ENCODE measurements at regions not wholly inside any gene's neighbourhood (a gene's known extent, or its start where the extent isn't known, plus 50 kb on each side); places are given as distances from the start of the nearest gene placed in this dataset.
"Not testable (repeated sequence)": the region's sequence is repeated elsewhere in the genome, so short reads cannot be mapped to it uniquely, and the experiment has no call there.

GRCh38 chr7:155382802-155383171, 75.1 kb upstream of the EN2 start:
- no peak for ATAC-seq (replicated peaks)
- Mint-ChIP-seq H3K4me1 (peaks cover 5% of the 10 kb centered on the region), H3K9me3 (no peaks in the 10 kb centered on the region), H3K4me3 (no peak overlapping the region), H3K27me3 (peaks cover 66% of the 10 kb centered on the region), H3K27ac (no peak overlapping the region), H3K36me3 (ENCODE audit: low read depth) (no peaks in the 10 kb centered on the region)

DNA sequence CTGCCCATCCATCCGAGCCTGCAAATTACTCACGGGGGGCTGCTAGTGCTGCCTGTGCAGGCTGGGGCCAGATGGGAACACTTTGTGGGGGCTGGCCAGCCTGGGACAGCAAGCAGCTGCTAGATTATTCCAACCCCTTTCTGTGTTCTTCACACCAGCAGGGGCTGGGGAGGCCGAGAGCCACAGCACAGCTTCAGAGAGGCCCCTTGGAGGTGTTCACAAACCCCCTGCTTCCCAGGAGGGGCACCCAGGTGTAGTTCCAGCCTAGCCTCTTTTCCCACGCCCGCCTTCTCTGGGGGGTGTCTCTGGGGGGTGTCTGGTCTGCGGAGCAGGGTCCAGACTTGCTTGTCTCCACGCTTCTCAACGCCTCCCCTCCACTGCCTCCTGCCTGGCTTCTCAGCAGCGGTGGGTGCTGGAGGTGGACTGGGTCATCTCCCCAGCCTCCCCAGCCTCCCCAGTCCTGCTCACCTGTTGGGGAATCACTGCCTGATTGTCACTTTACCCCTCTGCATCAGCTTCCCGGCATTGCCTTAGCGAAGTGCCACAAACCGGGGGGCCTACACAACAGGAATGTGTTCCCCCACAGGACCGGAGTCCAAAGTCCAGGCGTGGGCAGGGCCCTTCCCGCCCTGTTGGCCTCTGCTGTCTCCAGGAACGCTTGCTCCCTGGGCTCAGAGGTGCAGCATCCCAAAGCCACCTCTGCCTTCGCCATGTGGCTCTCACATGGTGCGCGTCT, 74.0 kb upstream of the EN2 start:
- H3K27ac Mint-ChIP-seq, result no peak overlapping the region
- H3K4me1 Mint-ChIP-seq, result peaks cover 5% of the 10 kb centered on the region
- H3K4me3 Mint-ChIP-seq, result no peak overlapping the region
- peaks cover 63% of the 10 kb centered on the region for H3K27me3 Mint-ChIP-seq
- no peaks in the 10 kb centered on the region for H3K36me3 Mint-ChIP-seq (ENCODE audit: low read depth)
- no peaks in the 10 kb centered on the region for H3K9me3 Mint-ChIP-seq
- ATAC-seq (replicated peaks), result no peak

GRCh38 chr7:155384751-155385150, 73.2 kb upstream of the EN2 start:
- H3K9me3 Mint-ChIP-seq, result no peaks in the 10 kb centered on the region
- peaks cover 58% of the 10 kb centered on the region for H3K27me3 Mint-ChIP-seq
- no peaks in the 10 kb centered on the region for H3K36me3 Mint-ChIP-seq (ENCODE audit: low read depth)
- no peak overlapping the region for H3K4me3 Mint-ChIP-seq
- ATAC-seq (replicated peaks), result no peak
- H3K4me1 Mint-ChIP-seq, result peaks cover 5% of the 10 kb centered on the region
- no peak overlapping the region for H3K27ac Mint-ChIP-seq

GRCh38 chr7:155385182-155385581, 72.7 kb upstream of the EN2 start:
- not testable (repeated sequence) for H3K9me3 Mint-ChIP-seq; ATAC-seq (replicated peaks); H3K4me3 Mint-ChIP-seq; H3K36me3 Mint-ChIP-seq (ENCODE audit: low read depth); H3K4me1 Mint-ChIP-seq; H3K27ac Mint-ChIP-seq
- peaks cover 58% of the 10 kb centered on the region for H3K27me3 Mint-ChIP-seq

DNA sequence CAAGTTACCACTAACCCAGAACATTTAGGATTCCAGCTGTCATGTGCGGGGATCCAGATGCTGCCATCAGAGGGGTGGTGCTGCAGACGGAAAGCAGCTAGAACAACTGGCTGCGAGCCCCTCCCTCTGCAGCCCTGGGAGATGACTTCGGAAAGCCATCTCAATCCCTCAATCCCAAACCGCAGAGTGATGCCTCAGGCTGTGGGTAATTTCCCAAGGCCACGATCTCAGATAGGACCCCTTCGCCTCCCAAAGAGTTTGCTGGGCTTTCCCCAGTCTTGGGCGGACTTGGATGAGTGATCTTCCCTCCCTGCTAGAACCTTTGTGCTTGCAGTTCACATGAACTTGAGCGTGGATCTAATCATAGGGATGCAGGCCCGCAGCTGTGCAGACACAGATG, 71.3 kb upstream of the EN2 start:
- ATAC-seq (replicated peaks), result no peak
- Mint-ChIP-seq H3K36me3 (ENCODE audit: low read depth) (no peaks in the 10 kb centered on the region), H3K4me1 (peaks cover 5% of the 10 kb centered on the region)

GRCh38 chr7:155387066-155387620, 70.8 kb upstream of the EN2 start:
- H3K27me3 Mint-ChIP-seq, result peaks cover 46% of the 10 kb centered on the region
- H3K27ac Mint-ChIP-seq, result no peak overlapping the region
- no peak overlapping the region for H3K4me3 Mint-ChIP-seq
- H3K36me3 Mint-ChIP-seq (ENCODE audit: low read depth), result no peaks in the 10 kb centered on the region
- peaks cover under 1% of the 10 kb centered on the region for H3K4me1 Mint-ChIP-seq
- H3K9me3 Mint-ChIP-seq, result no peaks in the 10 kb centered on the region
- ATAC-seq (replicated peaks), result no peak

More for the DNA sequence above, 71.3 kb upstream of the EN2 start:
- Mint-ChIP-seq H3K9me3 (no peaks in the 10 kb centered on the region), H3K4me3 (no peak overlapping the region), H3K27me3 (peaks cover 50% of the 10 kb centered on the region), H3K27ac (no peak overlapping the region)

DNA sequence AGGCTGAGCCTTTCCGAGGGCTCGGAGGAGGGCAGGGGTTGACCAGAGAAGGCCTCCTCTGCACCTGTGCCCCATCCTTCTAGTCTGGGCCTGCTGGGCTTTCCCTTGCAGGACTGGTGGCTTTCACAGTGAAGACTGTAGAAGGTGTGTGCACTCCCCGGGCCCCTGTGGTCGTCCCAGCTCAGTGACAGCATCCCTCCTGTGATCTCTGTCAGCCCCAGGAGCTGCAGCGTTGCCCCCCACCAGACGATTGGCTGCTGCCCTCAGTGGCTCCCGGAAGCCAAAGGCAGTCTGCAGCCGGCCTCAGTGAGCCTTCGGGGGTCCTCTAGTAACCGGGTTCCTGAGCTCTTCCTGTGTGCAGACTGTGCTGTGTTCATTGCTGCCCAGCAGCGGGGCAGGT, 69.4 kb upstream of the EN2 start:
- Mint-ChIP-seq H3K27me3 (peaks cover 51% of the 10 kb centered on the region), H3K4me3 (no peak overlapping the region), H3K27ac (no peak overlapping the region), H3K36me3 (ENCODE audit: low read depth) (no peaks in the 10 kb centered on the region), H3K4me1 (no peaks in the 10 kb centered on the region), H3K9me3 (no peaks in the 10 kb centered on the region)
- ATAC-seq (replicated peaks), result no peak

DNA sequence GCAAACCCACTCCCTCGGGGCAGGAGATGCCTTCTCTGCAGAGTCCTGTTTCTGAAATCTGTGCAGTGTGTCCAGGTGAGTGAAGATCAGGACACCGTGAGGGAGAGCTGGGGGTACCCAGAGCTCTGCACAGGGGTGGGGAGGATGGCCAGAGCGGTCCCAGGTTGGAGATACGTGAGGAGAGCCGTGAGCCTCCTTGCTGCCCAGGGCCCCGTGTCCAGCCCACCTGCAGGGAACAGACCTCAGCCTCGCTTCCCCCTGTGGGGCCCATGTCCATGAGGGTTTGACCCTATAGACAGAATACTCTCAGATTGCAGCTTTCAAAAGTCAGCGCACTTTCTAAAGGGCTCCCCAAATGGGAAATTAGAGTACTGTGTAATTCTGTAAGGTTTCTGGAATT, 66.5 kb upstream of the EN2 start:
- Mint-ChIP-seq H3K27me3 (peaks cover 41% of the 10 kb centered on the region), H3K4me1 (no peaks in the 10 kb centered on the region), H3K27ac (no peak overlapping the region), H3K4me3 (no peak overlapping the region), H3K36me3 (ENCODE audit: low read depth) (no peaks in the 10 kb centered on the region), H3K9me3 (no peaks in the 10 kb centered on the region)
- ATAC-seq (replicated peaks), result no peak

DNA sequence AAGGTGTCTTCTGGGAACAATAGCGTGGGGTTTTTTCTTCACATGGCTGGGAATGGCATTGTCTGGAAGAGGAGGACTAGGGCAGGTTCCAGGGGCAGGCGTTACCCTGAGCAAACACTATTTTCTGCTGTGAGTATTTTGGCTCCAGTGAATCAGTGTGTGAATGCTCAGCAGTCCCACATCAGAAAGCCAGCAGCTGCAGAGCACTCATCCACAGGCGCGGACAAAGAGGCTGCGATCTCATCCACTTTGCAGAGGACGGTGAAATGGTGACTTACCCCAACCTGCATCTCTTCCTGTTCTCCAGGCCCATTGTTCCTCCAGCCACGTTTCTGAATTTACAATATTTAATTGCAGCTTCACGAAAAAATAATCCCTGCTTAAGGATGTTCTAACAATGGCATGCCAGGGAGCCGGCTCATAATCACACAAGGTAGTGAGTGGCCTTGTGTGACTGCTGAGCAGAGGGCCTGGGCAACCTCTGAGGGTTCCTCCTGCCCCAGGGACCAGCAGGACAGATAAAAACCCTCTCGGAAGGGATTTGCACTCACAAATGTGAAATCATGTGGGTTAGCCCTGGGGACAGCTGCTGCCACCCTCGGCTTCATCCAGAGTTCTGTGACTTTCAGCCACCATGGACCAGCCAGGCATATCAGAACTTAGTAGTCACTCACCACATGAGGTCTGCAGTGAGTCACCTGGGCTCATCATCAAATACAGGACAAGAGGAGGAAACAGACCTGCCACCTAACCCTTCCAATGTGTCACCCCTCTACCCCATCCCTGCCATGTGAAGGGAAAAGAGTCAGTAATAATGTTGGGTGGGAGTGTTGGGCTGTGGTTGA, 65.0 kb upstream of the EN2 start:
- Mint-ChIP-seq H3K36me3 (ENCODE audit: low read depth) (no peaks in the 10 kb centered on the region), H3K4me3 (no peak overlapping the region), H3K27ac (no peak overlapping the region), H3K4me1 (no peaks in the 10 kb centered on the region), H3K27me3 (peaks cover 33% of the 10 kb centered on the region), H3K9me3 (no peaks in the 10 kb centered on the region)
- ATAC-seq (replicated peaks), result peak; percentile 79

DNA sequence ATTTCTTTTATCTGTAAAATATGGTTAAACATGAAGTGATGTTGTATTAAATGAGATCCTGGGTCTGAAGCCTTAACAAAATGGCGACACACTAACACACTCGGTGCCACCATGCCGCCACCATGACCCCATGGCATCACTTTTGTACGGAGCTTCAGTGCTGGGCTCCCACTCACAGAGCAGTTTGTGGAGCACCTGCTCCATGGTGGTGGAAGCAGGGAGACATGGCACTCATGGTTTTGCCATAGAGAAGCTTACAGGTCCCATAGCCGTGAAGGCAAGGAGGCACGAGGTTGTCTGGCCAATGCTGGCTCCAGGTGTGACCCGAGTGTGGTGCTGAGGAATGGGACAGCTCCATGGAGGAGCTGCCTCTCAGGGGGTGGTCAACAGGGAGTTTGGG, 63.5 kb upstream of the EN2 start:
- Mint-ChIP-seq H3K27ac (no peak overlapping the region), H3K4me3 (no peak overlapping the region), H3K4me1 (no peaks in the 10 kb centered on the region), H3K36me3 (ENCODE audit: low read depth) (no peaks in the 10 kb centered on the region), H3K9me3 (no peaks in the 10 kb centered on the region), H3K27me3 (peaks cover 30% of the 10 kb centered on the region)
- ATAC-seq (replicated peaks), result no peak

- Mint-ChIP-seq H3K4me1 (no peaks in the 10 kb centered on the region), H3K27ac (no peak overlapping the region), H3K27me3 (peaks cover 22% of the 10 kb centered on the region), H3K36me3 (ENCODE audit: low read depth) (no peaks in the 10 kb centered on the region), H3K9me3 (no peaks in the 10 kb centered on the region), H3K4me3 (no peak overlapping the region)
- no peak for ATAC-seq (replicated peaks)
These were observed 62.6 kb upstream of the EN2 start for GRCh38 chr7:155395176-155395797.

DNA sequence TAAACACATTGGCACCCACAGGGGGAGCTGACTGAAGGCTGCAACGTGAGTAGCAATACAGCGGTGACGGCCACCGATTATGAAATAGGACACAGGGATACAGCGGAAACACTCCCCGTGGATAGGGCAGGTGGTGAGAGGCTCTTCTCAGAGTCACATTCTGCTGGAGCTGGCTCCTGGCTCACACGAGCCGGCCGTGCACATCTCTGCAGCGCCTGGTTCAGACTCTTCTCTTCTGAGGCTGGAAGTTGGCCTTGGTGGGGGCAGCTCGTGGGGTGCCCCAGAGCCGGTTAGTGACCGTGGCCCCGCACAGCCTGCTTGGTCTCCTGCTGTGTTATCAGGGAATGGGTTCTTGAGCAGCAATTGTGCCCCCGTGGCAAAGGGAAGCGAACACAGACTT, 61.3 kb upstream of the EN2 start:
- Mint-ChIP-seq H3K9me3 (no peaks in the 10 kb centered on the region), H3K36me3 (ENCODE audit: low read depth) (no peaks in the 10 kb centered on the region), H3K4me3 (no peak overlapping the region), H3K27ac (no peak overlapping the region), H3K4me1 (no peaks in the 10 kb centered on the region), H3K27me3 (peaks cover 22% of the 10 kb centered on the region)
- no peak for ATAC-seq (replicated peaks)

GRCh38 chr7:155397758-155398714, 59.9 kb upstream of the EN2 start:
- not testable (repeated sequence) for H3K4me1 Mint-ChIP-seq, H3K9me3 Mint-ChIP-seq, H3K27ac Mint-ChIP-seq

DNA sequence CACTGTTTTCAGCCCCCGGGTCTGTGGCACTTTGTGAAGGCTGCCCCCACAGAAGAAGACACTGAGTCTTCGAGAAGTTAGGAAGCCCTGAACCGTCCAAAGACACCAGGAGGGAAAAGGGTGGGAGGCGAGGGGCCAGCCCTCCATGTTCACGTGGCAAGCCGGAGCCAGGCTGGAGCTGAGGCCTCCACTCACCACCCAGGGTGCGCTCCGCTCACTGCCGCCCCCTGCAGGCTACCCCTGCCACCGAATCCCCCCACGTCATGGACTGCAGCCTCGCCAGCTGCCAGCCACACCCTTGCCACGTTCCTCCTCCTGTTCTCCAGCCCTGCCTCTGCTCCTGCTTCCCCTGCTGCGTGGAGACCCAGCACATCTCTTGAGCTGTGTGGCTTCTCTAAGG, 59.0 kb upstream of the EN2 start:
- H3K27ac Mint-ChIP-seq, result no peak overlapping the region
- H3K27me3 Mint-ChIP-seq, result peaks cover 26% of the 10 kb centered on the region
- no peaks in the 10 kb centered on the region for H3K36me3 Mint-ChIP-seq (ENCODE audit: low read depth)
- H3K4me3 Mint-ChIP-seq, result no peak overlapping the region
- no peaks in the 10 kb centered on the region for H3K9me3 Mint-ChIP-seq
- no peak for ATAC-seq (replicated peaks)
- no peaks in the 10 kb centered on the region for H3K4me1 Mint-ChIP-seq

More at GRCh38 chr7:155397758-155398714, 59.9 kb upstream of the EN2 start:
- not testable (repeated sequence) for ATAC-seq (replicated peaks); H3K4me3 Mint-ChIP-seq; H3K36me3 Mint-ChIP-seq (ENCODE audit: low read depth)
- peaks cover 27% of the 10 kb centered on the region for H3K27me3 Mint-ChIP-seq

Measured in activated T-helper 17 cell treated with anti-CD3 and anti-CD28 coated beads, Interleukin-2, amount 50 U/mL, for 72 hours (primary cell).